GM21619 (cell line): ENCODE measurements at regions not wholly inside any gene's neighbourhood (a gene's known extent, or its start where the extent isn't known, plus 50 kb on each side); places are given as distances from the start of the nearest gene placed in this dataset.
"Not testable (repeated sequence)": the region's sequence is repeated elsewhere in the genome, so short reads cannot be mapped to it uniquely, and the experiment has no call there.

Source experiments
- ATAC-seq: cut with Tn5 transposase; IDR thresholded peaks from one replicate; pipeline ENCODE4 v1.9.1; 2021; ENCODE audit not compliant: unreplicated experiment

GRCh38 chr1:70490153-70490552 is 79.1 kb downstream of the CTH start:
- ATAC-seq: no peak

DNA sequence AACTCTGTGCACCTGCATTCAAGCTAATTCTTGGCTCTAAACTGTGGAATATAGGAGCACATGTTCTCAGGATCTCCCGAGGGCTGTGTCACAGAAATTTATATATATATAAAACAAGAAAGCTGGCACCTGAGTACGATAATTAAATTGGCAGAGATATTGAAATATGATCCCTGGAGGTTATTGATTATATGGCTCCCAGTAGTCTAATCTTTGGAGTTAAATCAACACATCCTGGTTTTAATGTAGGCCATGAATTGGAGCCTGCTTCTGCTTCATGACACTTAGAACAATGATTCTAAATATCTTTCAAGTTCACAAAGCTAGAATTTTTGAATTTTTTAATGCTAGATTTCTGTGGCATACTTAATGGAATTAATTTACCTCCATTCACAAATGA is 84.3 kb downstream of the CTH start:
- no peak for ATAC-seq

GRCh38 chr1:70496181-70496580 is 85.1 kb downstream of the CTH start:
- ATAC-seq: no peak

GRCh38 chr1:70497152-70497551 is 86.1 kb downstream of the CTH start:
- no peak for ATAC-seq

DNA sequence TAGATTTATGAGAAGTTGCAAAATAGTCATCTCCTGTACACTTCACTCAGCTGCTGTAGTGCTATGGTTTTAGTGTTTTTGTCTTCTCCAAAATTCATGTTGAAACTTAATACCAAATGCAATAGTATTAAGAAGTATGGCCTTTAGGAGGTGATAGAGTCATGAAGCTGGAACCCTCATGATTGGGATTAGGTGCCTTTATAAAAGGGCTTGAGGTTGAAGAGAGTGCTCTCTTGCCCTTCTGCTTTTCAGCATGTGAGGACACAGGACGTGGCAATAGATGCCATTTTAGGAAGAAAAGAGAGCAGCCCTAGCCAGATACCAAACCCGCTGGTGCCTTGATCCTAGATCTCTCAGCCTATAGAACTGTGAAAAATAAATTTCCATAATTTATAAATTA is 87.6 kb downstream of the CTH start:
- no peak for ATAC-seq

DNA sequence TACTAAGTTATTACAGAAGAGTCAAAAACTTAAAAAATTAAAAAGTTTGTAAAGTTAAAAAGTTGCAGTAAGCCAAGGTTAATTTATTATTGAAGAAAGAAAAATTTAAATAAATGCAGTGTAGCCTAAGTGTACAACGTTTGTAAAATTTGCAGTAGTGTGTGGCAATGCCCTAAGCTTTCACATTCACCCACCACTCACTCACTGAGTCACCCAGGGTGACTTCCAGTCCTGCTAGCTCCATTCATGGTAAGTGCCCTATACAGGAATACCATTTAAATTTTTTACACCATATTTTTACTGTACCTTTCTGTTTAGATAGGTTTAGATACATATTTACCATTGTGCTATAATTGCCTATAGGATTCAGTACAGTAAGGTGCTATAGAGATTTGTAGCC is 88.6 kb downstream of the CTH start:
- ATAC-seq: no peak

DNA sequence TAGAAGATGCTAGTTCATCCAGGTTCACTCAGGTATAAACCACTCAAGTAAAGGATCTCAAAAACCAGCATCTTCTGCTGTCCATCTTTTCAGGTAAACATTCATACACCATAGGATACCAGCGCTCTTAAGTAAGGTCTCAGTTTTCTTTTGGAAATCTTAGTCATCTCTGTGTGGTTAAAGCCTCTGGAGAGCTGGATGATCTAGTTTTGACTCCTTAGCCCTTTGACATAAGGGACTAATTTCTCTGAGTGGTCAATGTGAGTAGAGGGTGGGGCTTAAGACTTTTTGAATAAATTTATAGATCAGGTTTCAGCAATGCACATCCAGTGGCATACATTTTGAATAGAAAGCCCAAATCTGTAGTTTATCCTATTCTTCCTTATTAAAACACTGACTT is 92.3 kb downstream of the CTH start:
- no peak for ATAC-seq

DNA sequence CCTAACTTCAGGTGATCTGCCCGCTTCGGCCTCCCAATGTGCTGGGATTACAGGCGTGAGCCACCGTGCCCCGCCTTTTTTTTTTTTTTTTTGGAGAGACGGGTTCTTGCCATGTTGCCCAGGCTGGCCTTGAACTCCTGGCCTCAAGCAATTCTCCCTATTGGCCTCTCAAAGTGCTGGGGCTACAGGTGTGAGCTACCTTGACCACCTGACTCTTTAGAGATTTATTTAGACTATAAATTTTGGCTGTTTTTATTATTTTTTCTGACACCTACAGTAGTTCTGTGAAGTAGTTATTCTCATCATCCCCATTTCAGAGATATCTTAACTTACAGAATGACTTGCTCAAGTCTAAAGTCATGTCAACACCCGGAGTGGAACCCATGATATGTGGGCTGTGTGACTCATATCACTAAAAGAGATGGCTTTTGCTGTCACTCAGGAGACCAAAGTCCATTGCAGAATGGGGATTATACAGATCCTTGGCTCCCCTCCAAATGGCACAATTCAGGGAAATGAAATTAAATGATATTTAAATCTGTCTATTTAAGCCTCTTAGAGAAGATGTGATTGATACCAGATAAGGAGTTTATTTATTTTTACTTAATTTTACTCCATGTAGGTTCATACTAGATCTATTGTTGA is 93.2 kb downstream of the CTH start:
- peak; percentile 92 for ATAC-seq

DNA sequence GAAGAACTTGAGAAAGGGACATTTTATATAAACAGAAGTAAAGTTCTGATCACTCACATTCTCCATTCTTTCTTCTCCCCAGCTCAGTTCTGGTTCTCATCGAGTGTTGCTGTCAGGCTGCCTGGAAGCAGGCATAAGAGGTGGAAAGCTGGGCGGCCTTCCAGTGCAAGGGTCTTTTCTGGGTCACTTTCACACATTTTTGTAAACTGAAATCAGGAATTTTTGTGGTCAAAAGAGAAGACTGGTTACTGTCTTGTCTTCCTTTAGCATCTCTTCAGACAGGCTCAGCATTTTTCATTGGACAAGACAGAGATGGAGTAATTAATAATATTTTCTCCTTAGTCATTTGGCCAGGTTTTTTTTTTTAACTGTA is 93.7 kb downstream of the CTH start:
- peak; percentile 16 for ATAC-seq

DNA sequence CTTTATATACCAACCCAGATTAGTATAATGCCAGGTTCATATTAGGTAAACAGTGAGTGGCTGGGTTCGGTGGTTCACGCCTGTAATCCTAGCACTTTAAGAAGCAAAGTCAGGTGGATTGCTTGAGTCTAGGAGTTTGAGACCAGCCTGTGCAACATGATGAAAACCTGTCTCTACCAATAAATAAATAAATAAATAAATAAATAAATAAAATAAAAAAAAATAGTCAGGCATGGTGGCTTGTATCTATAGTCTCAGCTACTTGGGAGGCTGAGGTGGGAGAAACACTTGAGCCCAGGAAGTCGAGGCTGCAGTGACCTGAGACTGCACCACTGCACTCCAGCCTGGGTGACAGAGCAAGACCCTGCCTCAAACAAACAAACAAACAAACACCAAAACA is 96.9 kb downstream of the CTH start:
- ATAC-seq: not testable (repeated sequence)

- peak; percentile 90 for ATAC-seq
Measured at GRCh38 chr1:70509996-70510876, 99.2 kb downstream of the CTH start.

DNA sequence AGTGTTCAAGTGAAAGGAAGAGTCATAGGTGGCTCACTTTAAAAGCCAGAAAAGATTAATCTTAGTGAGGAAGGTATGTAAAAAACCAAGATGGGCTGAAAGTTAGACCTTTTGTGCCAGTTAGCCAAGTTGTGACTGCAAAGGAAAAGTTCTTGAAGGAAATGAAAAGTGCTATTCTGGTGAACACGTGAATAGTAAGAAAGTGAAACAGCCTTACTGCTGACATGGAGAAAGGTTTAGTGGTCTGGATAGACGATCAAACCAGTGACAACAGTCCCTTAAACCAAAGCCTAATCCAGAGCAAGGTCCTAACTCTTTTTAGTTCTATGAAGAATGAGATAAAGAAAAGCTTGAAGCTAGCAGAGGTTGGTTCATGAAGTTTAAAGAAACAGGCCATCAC is 106.4 kb downstream of the CTH start:
- ATAC-seq: peak; percentile 58

GRCh38 chr1:70518106-70518505 is 107.0 kb downstream of the CTH start:
- peak; percentile 7 for ATAC-seq

DNA sequence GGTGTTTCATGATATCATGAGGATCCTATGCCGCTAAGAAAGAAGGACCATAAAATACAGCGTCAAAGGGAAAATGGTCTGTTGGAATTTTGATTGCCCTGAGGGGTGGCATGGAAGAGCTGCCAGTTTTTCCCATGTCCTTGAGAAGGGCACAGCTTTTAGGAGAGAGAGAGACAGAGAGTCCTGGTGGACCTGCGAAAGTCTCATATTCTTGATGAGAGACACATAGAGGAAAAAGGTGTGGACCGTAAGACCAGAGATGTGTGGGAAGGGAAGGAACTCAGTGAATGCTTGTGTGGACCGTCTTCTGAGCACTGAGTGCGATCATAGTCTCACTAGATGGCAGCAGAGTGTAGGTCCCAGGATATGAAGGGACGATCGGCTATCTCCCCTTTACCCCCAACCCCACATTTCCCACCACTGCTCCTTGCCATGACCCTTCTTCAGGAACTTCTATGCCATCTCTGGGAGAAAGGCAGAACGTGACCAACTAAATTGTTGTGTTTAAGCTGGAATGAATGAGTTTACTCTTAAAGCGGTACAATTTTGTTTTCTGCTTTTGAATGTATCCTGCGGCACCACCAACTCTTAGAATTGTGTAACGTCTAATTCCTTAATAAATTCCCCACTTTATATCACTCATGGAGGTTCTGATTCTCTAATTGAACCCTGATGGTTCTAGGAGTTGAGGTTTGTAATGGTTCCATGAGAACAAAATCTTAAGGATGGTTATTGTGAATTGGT is 117.7 kb downstream of the CTH start:
- ATAC-seq: no peak

DNA sequence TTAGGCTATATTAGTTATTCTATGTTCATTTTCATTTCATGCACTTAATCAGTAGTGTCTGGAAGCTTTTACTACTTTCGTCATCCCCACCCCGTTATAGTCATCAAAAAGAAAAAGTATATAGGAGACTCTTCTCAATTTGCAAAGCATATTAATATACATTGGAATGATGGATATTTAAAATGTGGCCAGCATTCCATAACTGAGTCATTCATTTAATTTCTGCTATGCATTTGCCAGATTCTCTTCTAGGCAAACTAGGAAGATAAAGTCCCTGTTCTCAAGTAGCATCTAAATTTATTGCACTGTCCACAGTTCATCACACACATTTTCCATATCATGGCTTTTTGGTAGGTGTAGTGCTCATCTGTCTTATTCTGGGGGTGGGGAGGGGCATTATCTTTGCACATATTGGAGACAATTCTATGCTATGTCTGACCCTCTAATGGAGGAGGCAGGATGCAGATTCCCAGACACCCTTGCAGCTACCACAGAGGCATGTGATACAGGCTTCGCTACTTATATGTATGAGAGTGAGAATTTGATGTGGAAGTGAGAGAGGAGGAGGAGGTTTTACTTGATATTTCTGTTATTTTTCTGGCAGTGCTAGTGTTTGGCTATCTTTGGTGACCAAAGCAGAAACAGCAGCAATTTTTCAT is 125.8 kb downstream of the CTH start:
- ATAC-seq: no peak

- ATAC-seq: no peak
Measured at GRCh38 chr1:70537788-70538187, 126.7 kb downstream of the CTH start.

- ATAC-seq: no peak
Measured at GRCh38 chr1:70542030-70542429, 131.0 kb downstream of the CTH start.

GRCh38 chr1:70542856-70543255 is 131.8 kb downstream of the CTH start:
- ATAC-seq: no peak

GRCh38 chr1:70546726-70547125 is 135.7 kb downstream of the CTH start:
- ATAC-seq: no peak

DNA sequence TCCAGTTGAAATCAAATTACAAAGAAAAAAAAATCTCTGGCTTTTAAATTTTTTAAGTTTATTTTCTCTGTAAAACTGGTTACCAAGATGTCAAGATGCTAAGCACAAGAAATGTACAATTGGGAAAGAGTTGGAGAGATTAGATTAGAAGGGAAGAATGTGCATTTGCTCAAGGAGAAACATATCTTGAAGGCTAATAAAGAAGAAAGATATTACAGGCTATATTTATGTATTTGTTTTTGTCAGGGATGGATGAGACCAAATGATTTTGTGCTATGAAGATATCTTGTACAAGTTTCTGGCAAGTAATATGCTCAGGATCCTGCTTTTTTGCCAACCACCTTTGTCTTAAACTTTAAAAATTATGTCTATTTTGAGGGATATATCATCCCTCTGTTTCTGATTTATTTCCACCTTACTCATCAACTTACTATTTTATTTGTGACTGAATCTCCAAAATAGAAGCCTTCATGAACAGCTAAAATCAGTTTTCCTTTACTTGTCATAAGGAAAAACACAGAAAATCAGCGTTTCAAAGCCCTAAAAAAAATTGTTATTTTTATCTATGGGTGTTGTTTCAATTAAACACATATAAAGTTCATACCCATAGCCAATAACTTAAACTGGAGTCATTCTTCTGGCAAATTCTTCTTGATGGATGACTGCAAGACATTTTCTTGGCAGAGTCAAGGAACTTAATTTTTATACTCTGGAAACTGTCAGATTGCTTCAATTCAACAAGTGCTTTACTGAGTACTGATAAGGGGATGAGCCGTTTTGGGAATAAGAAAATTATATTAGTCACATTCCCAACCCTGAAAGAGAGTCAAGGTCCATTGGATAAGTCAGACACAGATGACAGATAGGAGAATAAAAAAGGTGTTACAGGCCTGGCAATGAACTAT is 141.8 kb downstream of the CTH start:
- no peak for ATAC-seq
